Trophoblast cell (in vitro differentiated cells and primary cell): ENCODE measurements at regions not wholly inside any gene's neighbourhood (a gene's known extent, or its start where the extent isn't known, plus 50 kb on each side); places are given as distances from the start of the nearest gene placed in this dataset.

ENCODE experiments used
- DNase-seq, 2 donors: peaks; one replicate each; pipeline ENCODE4 v3.0.0-alpha.2; 2016
- H2AFZ ChIP-seq: 2 replicates; pipeline ENCODE4 v1.6.1; 2013; ENCODE audit warnings: low read length, moderate library complexity, mild to moderate bottlenecking; ENCODE audit not compliant: insufficient read depth, poor library complexity
- H2AK5ac ChIP-seq: 2 replicates; pipeline ENCODE4 v1.6.1; 2013; ENCODE audit warnings: mild to moderate bottlenecking, low read length
- H2BK120ac ChIP-seq: 2 replicates; pipeline ENCODE4 v1.6.1; 2013; ENCODE audit warnings: low read length, mild to moderate bottlenecking, moderate library complexity; ENCODE audit not compliant: insufficient read depth, poor library complexity
- H2BK12ac ChIP-seq: 2 replicates; pipeline ENCODE4 v1.6.1; 2013; ENCODE audit warnings: mild to moderate bottlenecking, low read length, moderate library complexity
- H2BK5ac ChIP-seq: 2 replicates; pipeline ENCODE4 v1.6.1; 2013; ENCODE audit warnings: low read length, low read depth, moderate library complexity, mild to moderate bottlenecking; ENCODE audit not compliant: poor library complexity
- H3K14ac ChIP-seq: 2 replicates; pipeline ENCODE4 v1.6.1; 2013; ENCODE audit warnings: mild to moderate bottlenecking, low read length
- H3K18ac ChIP-seq: 2 replicates; pipeline ENCODE4 v1.6.1; 2013; ENCODE audit warnings: mild to moderate bottlenecking, low read length
- H3K23ac ChIP-seq: 2 replicates; pipeline ENCODE4 v1.6.1; 2013; ENCODE audit warnings: low read length
- H3K27ac ChIP-seq: 2 replicates; pipeline ENCODE4 v1.5.1; 2013; ENCODE audit warnings: low read depth, mild to moderate bottlenecking, inconsistent platforms, low read length, moderate library complexity
- H3K27me3 ChIP-seq: 2 replicates; pipeline ENCODE4 v1.6.1; 2013; ENCODE audit warnings: inconsistent platforms, mild to moderate bottlenecking, low read length, moderate library complexity; ENCODE audit not compliant: insufficient read depth
- H3K36me3 ChIP-seq, 2 experiments: 1 replicate in 1 of 2; 2 replicates in 1 of 2; pipeline ENCODE4 v1.6.1; 2013; ENCODE audit warnings: low read length in 2 of 2, mild to moderate bottlenecking in 2 of 2, moderate library complexity in 1 of 2; ENCODE audit not compliant: insufficient read depth in 2 of 2, control insufficient read depth in 1 of 2
- H3K4ac ChIP-seq: 2 replicates; pipeline ENCODE4 v1.6.1; 2013; ENCODE audit warnings: low read depth, mild to moderate bottlenecking, low read length, moderate library complexity
- H3K4me1 ChIP-seq, 2 experiments: 1 replicate in 1 of 2; 2 replicates in 1 of 2; pipeline ENCODE4 v1.6.1; 2013; ENCODE audit warnings: low read length in 2 of 2, mild to moderate bottlenecking in 2 of 2, moderate library complexity in 1 of 2; ENCODE audit not compliant: insufficient read depth in 2 of 2, control insufficient read depth in 1 of 2
- H3K4me2 ChIP-seq: 2 replicates; pipeline ENCODE4 v1.6.1; 2013; ENCODE audit warnings: inconsistent platforms, mild to moderate bottlenecking, low read length, moderate library complexity
- H3K4me3 ChIP-seq: 2 replicates; pipeline ENCODE4 v1.5.1; 2013; ENCODE audit warnings: mild to moderate bottlenecking, low read depth, low read length, inconsistent platforms
- H3K79me1 ChIP-seq: one replicate; pipeline ENCODE4 v1.6.1; 2013; ENCODE audit warnings: low read length
- H3K79me2 ChIP-seq: 2 replicates; pipeline ENCODE4 v1.6.1; 2013; ENCODE audit warnings: low read length, mild to moderate bottlenecking; ENCODE audit not compliant: control insufficient read depth, insufficient read depth, poor library complexity
- H3K9ac ChIP-seq: 2 replicates; pipeline ENCODE4 v1.6.1; 2013; ENCODE audit warnings: mild to moderate bottlenecking, low read length
- H3K9me3 ChIP-seq: 2 replicates; pipeline ENCODE4 v1.6.1; 2013; ENCODE audit warnings: low read depth, mild to moderate bottlenecking, control low read depth, inconsistent platforms, low read length; ENCODE audit not compliant: insufficient read depth
- H4K12ac ChIP-seq: 2 replicates; pipeline ENCODE4 v1.6.1; 2013; ENCODE audit warnings: low read depth, mild to moderate bottlenecking, low read length, moderate library complexity
- H4K8ac ChIP-seq: 2 replicates; pipeline ENCODE4 v1.6.1; 2013; ENCODE audit warnings: low read depth, mild to moderate bottlenecking, low read length, moderate library complexity
- H4K91ac ChIP-seq: one replicate; pipeline ENCODE4 v1.6.1; 2013; ENCODE audit warnings: low read depth, mild to moderate bottlenecking, low read length, moderate library complexity
- WGBS: extraction: QIAGEN DNeasy Blood & Tissue Kit; methylation state at CpG from one replicate; pipeline ENCODE4 v1.1.7; 2013; ENCODE audit warnings: missing lambda C conversion rate; ENCODE audit not compliant: insufficient read length, insufficient coverage; ENCODE audit errors: extremely low coverage; 5-methylcytosine and 5-hydroxymethylcytosine counted together

DNA sequence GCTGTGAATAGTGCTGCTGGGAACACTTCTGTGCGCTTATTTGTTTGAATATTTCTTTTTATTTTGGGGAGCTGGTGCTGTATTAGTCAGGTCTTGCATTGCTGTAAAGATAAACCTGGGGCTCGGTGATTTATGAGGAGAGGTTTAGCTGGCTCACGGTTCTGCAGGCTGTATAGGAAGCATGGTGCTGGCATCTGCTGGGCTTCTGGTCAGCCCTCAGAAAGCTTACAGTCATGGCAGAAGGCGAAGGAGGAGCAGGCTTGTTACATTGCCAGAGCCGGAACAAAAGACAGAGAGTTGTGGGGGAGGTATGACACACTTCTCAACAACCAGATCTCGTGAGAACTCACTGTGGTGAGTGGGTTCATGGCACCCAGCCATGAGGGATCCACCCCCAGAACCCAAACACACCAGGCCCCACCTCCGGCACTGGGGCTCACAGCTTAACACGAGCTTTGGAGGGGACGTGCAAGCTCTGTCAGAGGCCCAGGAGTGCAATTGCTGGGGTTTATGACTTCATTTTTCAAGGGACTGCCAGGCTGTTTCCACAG, 68.8 kb upstream of the GATA5 start:
- H3K23ac ChIP-seq, result no peak overlapping the region
- H3K9ac ChIP-seq, result no peak overlapping the region
- H3K14ac ChIP-seq, result no peak overlapping the region
- no peak overlapping the region for H2BK120ac ChIP-seq
- no peaks in the 10 kb centered on the region for H3K79me1 ChIP-seq
- H3K27ac ChIP-seq, result no peak overlapping the region
- no peak for DNase-seq
- no peak overlapping the region for H3K4me2 ChIP-seq
- no peak overlapping the region for H3K4ac ChIP-seq
- H3K4me1 ChIP-seq, result peaks cover 0 to 3% of the 10 kb centered on the region in 2 experiments
- H3K18ac ChIP-seq, result no peak overlapping the region
- no peak overlapping the region for H2BK5ac ChIP-seq
- H4K8ac ChIP-seq, result no peak overlapping the region
- WGBS, result no CpG with 5 or more reads among the region's 9 CpGs
- no peaks in the 10 kb centered on the region for H3K27me3 ChIP-seq
- H4K91ac ChIP-seq, result no peak overlapping the region
- peaks cover 10% of the 10 kb centered on the region for H3K9me3 ChIP-seq
- H4K12ac ChIP-seq, result no peak overlapping the region
- no peaks in the 10 kb centered on the region for H3K36me3 ChIP-seq
- H2AFZ ChIP-seq, result no peak overlapping the region
- no peaks in the 10 kb centered on the region for H3K79me2 ChIP-seq
- no peak overlapping the region for H3K4me3 ChIP-seq
- no peak overlapping the region for H2AK5ac ChIP-seq
- no peak overlapping the region for H2BK12ac ChIP-seq

DNA sequence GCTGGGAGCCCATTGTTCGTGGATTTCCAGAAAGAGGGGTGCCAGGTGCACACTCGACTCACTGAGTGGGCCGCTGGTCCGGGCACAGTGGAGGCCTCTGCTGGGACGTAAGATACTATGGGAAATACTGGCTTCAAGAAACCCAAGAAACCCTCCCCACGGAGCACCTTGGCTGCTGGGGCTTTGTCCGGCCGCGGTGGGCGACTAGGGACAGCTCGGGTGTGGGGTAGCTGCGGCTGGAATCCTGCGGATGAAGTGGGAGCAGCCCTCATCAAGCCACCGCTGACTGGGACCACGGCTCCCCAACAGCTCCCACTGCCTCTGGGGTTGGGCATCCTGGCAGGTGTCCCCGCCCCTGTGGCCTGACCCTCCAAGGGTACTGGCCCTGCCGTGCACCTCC, 69.5 kb upstream of the GATA5 start:
- Histone ChIP-seq H3K27me3 (no peaks in the 10 kb centered on the region), H2BK12ac (no peak overlapping the region), H3K14ac (no peak overlapping the region), H3K4me3 (no peak overlapping the region), H4K91ac (no peak overlapping the region), H3K79me1 (no peaks in the 10 kb centered on the region), H2AFZ (no peak overlapping the region), H2BK5ac (no peak overlapping the region), H3K4ac (no peak overlapping the region), H4K12ac (no peak overlapping the region), H2BK120ac (no peak overlapping the region), H3K9ac (no peak overlapping the region), H3K4me1 (peaks cover 0 to 5% of the 10 kb centered on the region in 2 experiments), H3K9me3 (peaks cover 10% of the 10 kb centered on the region), H3K18ac (no peak overlapping the region), H3K23ac (no peak overlapping the region), H3K27ac (no peak overlapping the region), H3K79me2 (no peaks in the 10 kb centered on the region), H2AK5ac (no peak overlapping the region), H3K4me2 (no peak overlapping the region), H4K8ac (no peak overlapping the region), H3K36me3 (no peaks in the 10 kb centered on the region)
- no CpG with 5 or more reads among the region's 17 CpGs for WGBS
- no peak for DNase-seq

DNA sequence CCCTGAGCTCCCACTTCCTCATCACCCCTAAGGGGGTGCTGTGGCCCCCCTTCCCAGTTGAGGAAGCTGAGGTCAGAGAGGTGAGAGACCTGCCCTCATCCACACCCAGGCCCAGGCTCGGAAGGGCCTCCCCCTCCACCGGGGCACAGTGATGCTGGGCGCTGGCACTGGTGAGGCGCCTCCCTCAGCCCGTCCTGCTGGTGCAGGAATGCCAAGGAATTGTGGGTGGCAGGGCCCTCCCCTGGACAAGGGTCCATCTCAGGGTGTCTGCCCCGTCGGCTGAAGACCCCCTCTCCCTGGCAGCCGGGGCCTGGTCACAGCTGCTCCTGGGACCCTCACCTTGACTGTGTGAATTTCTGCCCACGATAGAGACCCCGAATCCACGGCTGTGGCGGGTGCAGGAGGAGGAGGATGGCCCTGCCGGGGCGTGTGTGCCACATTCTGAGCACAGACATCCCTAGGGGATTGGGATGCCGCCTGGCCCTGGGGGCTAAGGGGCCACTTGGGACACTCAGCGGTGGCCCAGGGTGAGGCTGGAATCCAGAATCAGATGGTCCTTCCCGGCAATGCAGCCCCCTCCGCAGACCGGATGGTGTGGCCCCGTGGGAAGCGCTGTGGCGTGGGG, 70.2 kb upstream of the GATA5 start:
- H2AFZ ChIP-seq, result no peak overlapping the region
- no peak overlapping the region for H3K4me2 ChIP-seq
- no peak overlapping the region for H4K91ac ChIP-seq
- no peak overlapping the region for H3K4me3 ChIP-seq
- H2AK5ac ChIP-seq, result no peak overlapping the region
- H3K4ac ChIP-seq, result no peak overlapping the region
- H2BK12ac ChIP-seq, result no peak overlapping the region
- H3K9me3 ChIP-seq, result peaks cover 10% of the 10 kb centered on the region
- H3K27ac ChIP-seq, result no peak overlapping the region
- no peak overlapping the region for H3K23ac ChIP-seq
- no peaks in the 10 kb centered on the region for H3K79me1 ChIP-seq
- H3K27me3 ChIP-seq, result peaks cover 3% of the 10 kb centered on the region
- H3K18ac ChIP-seq, result no peak overlapping the region
- no CpG with 5 or more reads among the region's 22 CpGs for WGBS
- H3K4me1 ChIP-seq, result peaks cover 5 to 6% of the 10 kb centered on the region in 2 experiments
- H3K36me3 ChIP-seq, result no peaks in the 10 kb centered on the region
- H3K9ac ChIP-seq, result no peak overlapping the region
- no peak overlapping the region for H2BK5ac ChIP-seq
- no peak overlapping the region for H4K12ac ChIP-seq
- no peak for DNase-seq
- no peak overlapping the region for H3K14ac ChIP-seq
- H2BK120ac ChIP-seq, result no peak overlapping the region
- no peaks in the 10 kb centered on the region for H3K79me2 ChIP-seq
- H4K8ac ChIP-seq, result no peak overlapping the region

DNA sequence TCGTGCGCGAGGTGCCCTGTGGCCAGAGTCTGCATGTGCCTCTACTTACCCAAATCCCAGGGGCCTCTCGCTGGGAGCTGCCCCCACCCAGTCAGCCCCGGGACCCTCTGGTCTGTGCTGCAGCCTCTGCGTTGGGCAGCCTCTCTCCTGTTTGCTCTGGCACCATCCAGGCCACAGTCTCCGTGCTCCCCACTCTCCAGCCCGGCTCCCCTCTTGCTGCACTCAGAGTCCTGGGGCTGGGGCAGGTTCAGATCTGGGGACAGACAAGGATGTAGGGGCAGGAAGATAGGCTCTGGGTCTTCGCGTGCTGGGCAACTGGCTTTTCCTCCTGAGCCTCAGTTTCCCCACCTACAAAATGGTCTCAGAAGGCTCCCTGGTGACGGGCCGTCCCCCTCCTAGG, 70.8 kb upstream of the GATA5 start:
- Histone ChIP-seq H3K14ac (no peak overlapping the region), H3K18ac (no peak overlapping the region), H2BK120ac (no peak overlapping the region), H3K4me3 (no peak overlapping the region), H4K12ac (no peak overlapping the region), H3K9ac (no peak overlapping the region), H4K8ac (no peak overlapping the region), H3K4ac (no peak overlapping the region), H3K27ac (no peak overlapping the region), H2AFZ (no peak overlapping the region), H2BK5ac (no peak overlapping the region), H2BK12ac (no peak overlapping the region), H3K23ac (no peak overlapping the region), H3K9me3 (peaks cover 10% of the 10 kb centered on the region), H3K27me3 (peaks cover 7% of the 10 kb centered on the region), H4K91ac (no peak overlapping the region), H2AK5ac (no peak overlapping the region), H3K79me1 (no peaks in the 10 kb centered on the region), H3K4me2 (no peak overlapping the region), H3K79me2 (no peaks in the 10 kb centered on the region), H3K36me3 (no peaks in the 10 kb centered on the region), H3K4me1 (peaks cover 5 to 7% of the 10 kb centered on the region in 2 experiments)
- whole genome bisulfite sequencing, result no CpG with 5 or more reads among the region's 12 CpGs
- no peak for DNase-seq
